Right renal cortex interstitium (tissue), 3 donors: ENCODE measurements at regions not wholly inside any gene's neighbourhood (a gene's known extent, or its start where the extent isn't known, plus 50 kb on each side); places are given as distances from the start of the nearest gene placed in this dataset.

ENCODE experiments used
- DNase-seq, 3 donors: peaks; one replicate each; pipeline ENCODE4 v3.0.0-alpha.2; 2013; ENCODE audit warnings: low read depth in 3 of 3, low spot score in 2 of 3

- DNase-seq = no peak
Measured at GRCh38 chr12:67794161-67794560, 145.6 kb downstream of the DYRK2 start.

DNA sequence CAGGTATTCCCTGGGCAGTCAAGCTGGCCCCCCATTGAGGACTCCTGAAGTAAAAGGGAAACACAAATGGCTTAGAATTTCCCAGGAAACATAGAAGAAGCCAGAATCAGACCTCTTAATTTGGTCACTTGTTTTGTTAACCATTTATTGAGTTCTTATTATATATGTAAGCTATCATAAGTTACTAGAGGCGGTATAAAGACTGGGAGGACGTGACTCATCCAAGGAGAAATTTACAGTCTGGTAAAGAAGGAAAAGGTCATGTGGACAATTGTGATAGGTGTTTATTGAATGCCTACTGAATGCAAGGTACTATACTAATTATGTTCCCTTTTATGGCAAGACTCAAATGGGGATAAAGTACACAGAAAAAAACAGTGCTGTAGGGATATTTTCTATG, 146.7 kb downstream of the DYRK2 start:
- no peak for DNase-seq

DNA sequence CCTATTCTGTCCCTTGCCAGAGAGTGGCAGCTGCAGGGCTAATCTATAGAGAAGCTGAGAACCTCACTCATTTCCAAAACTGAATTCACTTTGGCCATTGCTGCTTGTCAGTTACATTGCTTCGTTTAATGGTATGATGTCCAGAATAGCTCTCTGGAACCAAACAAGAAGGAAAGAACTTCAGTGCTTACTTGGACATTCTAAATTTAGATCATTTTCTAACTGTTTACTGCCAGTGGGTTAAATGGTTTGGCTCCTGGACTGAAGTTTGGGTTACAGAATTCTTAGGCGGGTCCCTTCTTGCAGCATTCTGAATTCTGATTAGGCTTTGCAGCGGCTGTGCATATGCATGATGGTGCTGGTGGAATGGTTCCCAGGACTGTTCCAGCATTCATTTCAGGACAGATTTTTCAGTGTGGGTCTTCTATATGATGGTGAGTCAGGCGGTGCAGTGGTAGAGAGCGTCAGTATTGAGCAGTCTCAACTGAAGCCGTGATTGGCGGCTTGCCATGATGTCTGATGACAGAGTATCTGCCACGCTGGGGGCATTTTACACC, 148.7 kb downstream of the DYRK2 start:
- no peak for DNase-seq

GRCh38 chr12:67797753-67798152, 149.2 kb downstream of the DYRK2 start:
- DNase-seq = no peak

GRCh38 chr12:67798768-67799167, 150.2 kb downstream of the DYRK2 start:
- DNase-seq = no peak

DNA sequence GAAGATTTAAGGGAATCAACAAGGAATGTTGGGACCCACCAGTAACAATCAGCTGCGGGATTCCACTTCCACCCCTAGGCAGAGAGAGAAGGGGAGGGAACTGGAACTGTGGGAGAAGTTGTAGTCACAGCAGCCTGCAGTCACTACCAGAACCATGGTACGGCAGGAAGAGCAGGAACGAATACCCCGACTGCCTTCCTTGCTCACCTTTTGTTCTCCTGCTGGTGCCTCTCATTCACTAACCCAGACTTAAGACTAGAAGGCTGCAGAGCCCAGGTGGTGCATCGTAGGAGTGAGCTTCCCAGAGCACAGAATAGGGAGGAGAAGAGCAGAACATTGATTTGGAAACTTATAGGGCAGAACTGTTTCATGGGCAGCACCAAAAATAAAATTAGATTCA, 154.2 kb downstream of the DYRK2 start:
- no peak for DNase-seq

DNA sequence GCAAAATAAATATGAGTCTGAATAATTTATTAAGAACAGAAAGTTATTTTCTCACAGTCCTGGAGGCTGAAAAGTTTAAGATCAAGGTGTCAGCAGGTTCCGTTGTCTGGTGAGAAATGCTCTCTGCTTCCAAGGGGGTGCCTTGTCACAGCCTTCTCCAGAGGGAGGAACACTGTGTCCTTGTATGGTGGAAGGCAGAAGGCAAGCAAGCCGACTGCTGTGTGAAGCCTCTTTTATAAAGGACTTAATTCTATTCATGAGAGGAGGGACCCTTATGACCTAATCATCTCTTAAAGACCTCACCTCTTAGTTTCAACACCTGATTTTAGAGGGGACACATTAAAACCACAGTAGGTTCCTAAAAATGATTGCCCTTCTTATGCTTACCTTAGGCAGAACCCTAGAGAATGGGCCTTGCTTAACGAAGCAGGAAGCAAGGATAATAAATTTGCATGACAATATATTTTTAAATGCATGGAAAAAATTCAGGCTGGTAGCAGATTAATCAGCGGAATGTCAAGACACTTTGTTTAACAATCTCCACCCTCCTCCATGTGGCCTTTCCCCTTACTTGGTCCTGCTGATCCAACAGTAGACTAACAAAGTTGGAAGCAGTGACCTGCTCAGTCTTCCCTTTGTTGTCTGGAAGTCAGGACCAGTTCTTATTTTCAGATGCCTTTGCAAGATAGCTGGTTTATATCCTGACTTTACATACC, 154.9 kb downstream of the DYRK2 start:
- DNase-seq = no peak

DNA sequence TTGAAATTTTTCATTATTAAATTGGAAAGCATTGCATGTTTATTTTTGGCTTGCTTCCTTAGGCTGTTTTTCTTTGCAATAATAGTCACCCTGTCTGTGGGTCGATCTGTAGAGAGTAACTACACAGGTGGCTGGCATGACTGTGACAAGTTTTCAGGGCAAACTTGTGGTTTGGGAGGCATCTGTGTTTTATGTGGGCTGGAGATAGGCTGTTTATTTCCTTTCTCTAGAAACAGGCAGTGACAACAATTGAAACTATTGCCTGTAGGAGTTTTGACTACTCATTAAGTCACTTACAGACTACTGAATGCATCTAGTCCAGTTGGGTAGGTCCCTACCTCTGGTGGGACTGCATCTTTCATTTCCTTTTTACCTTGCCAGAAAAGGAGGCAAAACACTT, 155.6 kb downstream of the DYRK2 start:
- no peak for DNase-seq

DNA sequence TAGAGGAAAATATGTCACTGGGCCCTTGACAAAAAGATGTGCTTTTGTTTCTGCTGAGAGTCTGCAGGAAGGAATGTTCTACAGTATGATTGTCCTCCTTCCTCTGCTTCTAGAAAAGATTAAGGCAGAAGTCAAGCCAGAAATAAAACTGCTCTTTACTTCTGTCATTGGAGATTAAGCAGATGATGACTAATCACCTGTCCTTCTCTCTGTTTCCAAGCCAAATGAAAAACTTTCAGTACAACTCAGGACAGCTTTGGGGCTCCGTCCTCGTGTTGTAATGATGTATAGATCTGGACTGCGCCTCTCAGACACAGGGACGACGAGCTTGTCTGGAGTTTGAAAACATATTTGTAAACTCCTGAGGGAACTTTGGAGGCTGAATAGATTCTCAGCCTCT, 159.3 kb downstream of the DYRK2 start:
- DNase-seq = no peak

DNA sequence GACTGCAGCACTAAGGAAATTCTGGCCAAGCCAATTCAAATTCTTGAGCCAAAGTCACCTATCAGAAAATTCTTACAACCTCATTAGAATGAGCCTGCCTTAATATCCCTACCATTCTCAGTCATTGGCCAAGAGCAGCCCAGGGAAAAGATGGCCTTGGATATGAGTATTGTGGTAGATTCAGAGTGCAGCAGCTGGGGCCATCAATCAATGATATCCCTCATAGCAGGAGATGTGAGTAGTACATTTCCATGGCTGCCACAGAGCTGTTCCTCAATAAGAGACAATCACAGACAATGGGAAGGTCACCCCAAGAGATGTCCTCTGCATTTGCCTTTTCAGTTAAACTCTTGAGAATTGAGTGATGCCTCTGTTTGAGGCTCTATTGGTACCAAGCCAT, 161.6 kb downstream of the DYRK2 start:
- no peak for DNase-seq

DNA sequence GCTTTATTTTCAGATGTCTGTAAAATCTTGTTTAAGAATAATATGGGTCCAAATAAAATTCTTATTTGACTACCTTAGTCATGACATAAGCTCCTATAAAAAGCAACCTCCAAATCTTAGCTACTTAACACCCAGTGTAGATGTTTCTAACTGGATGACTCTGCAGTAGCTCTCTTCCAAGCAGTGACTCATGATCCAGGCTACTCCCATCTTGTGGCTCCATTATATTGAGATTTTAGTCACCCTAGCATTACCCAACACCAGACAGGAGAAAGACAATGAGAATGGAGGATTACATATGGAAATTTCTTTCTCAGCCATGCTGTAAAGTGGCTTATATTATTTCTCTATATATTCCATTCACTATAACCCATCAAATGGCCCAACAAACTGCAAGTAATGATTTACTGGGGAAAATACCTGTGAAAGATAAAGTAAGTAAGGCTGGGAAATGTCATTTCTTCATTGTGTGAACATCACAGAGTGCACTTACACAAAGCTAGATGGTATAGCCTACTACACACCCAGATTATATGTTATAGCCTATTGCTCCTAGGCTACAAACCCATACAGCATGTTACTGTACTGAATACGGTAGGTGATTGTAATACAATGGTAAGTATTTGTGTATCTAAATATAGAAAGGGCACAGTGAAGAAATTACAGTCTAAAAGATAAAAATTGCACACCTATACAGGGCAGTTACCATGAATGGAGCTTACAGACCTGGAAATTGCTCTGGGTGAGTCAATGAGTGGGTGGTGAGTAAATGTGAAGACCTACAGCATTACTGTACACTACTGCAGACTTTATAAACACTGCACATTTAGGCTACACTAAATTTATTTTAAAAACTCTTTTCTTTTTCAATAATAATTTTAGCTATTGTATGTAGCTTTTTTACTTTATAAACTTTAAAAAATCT, 163.2 kb downstream of the DYRK2 start:
- DNase-seq = no peak

DNA sequence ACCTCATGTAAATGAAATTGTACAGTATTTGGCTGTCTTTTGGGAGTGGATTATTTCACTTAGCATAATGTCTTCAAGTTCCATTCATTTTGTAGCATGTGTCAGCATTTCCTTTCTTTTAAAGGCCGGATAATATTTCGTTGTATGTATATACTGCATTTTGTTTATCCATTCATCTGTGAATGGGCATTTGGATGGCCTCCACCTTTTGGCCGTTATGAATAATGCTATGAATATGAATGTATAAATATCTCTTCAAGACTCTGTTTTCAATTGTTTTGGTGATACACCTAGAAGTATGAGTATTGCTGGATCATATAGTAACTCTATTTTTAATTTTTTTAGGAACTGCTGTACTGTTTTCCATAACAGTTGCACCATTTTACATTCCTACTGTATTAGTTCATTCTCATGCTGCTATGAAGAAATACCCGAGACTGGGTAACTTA, 164.9 kb downstream of the DYRK2 start:
- DNase-seq = no peak

DNA sequence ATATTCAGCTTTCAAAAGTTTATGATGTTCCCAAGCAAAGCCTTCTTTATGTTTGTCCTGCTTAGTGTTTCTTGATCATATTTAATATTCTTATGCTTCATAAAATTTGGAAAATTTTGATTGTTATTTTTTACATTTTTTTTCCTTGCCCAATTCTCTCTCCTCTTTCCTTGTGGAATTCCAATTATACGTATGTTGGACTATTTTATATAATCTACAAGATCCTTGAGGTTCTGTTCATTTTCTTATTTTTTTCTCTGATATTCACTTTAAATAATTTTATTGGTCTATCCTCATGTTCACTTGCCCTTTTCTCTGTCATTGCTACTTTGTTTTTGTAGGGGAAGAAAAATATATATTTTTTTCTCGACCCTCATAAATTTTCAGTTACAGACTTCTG, 167.7 kb downstream of the DYRK2 start:
- DNase-seq = no peak

DNA sequence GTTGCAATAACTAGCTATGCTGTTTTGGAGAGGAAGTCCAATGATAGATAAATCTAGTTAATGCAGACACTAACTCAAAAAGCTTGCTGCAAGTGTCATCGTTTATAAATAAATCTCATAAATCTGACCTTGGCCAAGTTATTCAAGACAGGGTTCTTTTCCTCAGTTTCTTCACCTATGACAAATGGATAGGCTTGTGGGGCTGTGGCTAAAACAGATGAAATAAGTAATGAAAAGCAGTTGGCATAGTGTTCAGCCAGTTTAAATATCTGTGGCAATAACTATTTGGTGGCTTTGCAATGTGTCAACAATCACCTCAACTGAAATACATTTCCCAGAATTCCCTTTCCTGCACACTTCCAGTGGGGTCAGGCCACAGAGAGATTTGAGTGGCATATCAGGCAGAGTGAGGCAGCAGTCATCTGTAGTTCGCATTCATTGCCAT, 169.9 kb downstream of the DYRK2 start:
- DNase-seq = no peak

DNA sequence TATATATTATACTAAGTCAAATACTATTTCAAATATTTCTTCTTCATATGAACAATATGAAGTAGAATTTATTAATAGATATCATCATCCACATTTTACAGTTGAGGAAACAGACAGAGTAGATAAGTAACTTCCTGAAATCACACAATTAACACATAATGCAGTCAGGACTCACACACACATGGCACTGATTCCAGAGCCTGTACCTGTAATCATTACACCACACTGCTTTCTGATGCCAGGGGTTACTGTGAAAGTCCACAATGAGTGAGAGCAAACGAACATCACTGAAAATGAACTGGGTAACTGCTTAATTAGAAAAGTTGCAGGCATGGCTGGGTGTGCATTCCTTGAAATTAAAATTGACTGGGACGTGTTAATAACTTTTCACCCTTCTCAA, 169.3 kb upstream of the IFNG-AS1 start:
- DNase-seq = no peak

DNA sequence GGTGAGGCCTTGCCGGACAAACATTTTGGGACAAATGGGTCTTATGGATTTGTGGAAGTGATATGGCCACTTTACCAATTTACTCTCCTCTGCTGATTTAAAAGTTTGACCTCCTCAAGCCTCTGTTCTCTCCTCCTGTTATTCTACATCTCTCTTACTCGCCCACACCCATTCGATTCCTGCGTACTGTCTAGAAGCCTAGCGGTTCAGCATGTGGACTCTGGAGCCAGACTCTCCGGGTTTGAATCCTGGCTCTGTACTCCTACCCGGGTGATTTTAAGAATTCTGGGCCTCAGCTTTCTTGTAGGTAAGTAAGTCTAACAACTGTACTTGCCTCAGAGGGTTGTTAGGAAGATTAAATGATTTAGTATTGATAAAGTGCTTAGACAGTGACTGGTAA, 168.6 kb upstream of the IFNG-AS1 start:
- no peak for DNase-seq

DNA sequence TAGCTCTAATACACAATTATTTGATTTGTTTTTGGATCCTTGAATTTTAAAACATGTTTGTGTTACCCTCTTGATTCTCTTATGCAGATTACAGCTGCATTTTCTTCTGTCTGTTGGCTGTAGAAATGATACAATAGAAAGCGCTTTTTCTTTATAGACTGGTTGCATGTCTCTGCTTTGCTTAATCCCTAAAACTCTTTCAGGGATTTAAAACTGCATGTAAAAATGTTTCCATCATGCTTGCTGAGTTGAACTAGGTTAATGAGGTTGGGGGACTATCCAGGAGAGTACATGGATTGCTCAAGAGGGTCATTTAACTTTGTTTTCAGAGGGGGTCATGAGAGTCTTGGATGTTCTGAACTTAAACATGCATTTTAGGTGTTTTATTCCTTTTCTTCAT, 166.4 kb upstream of the IFNG-AS1 start:
- DNase-seq = no peak

- DNase-seq = no peak
Measured at GRCh38 chr12:67826148-67826547, 163.1 kb upstream of the IFNG-AS1 start.

- peak in 1 of 3 donors; percentile 15 for DNase-seq
Measured at GRCh38 chr12:67826946-67827720, 162.1 kb upstream of the IFNG-AS1 start.

- DNase-seq = peak in 1 of 3 donors; percentile 15
Measured at GRCh38 chr12:67827820-67828383, 161.3 kb upstream of the IFNG-AS1 start.

DNA sequence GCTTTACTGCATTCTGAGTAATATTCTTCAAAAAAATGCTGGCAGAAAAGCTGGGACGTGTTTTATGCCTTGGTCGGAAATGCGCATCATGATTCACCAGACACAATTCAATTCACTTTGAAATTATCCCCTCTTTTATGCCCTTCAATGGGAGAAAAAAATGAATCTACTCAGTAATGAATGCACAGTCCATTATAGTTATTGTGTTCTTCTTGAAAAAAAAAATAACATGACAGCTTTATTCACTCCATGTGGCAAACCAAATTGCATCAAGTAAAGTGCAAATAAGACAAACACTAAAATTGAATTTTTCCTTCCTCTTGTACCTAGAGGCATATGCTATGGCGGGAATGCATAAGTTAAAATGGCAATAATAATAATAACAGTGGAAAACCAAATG, 159.4 kb upstream of the IFNG-AS1 start:
- DNase-seq = no peak
